DOHH2 (cell line): ENCODE measurements at regions not wholly inside any gene's neighbourhood (a gene's known extent, or its start where the extent isn't known, plus 50 kb on each side); places are given as distances from the start of the nearest gene placed in this dataset.

ENCODE experiments used
- EZH2phosphoT487 ChIP-seq: fragments of 200-600 bp; sonication (generic); IDR thresholded peaks from 2 replicates; pipeline ENCODE4 v1.6.1; 2017; ENCODE audit warnings: borderline replicate concordance, mild to moderate bottlenecking, antibody characterized with exemption, low read length, moderate library complexity, mixed read lengths
- TF ChIP-seq, protein P1 (sequence below): fragments of 200-600 bp; sonication (generic); IDR thresholded peaks from one replicate; pipeline ENCODE4 v1.5.1; 2014; ENCODE audit warnings: antibody characterized with exemption, mild to moderate bottlenecking, low read depth, low read length; ENCODE audit not compliant: poor library complexity, severe bottlenecking

- TF ChIP-seq, protein P1, sequence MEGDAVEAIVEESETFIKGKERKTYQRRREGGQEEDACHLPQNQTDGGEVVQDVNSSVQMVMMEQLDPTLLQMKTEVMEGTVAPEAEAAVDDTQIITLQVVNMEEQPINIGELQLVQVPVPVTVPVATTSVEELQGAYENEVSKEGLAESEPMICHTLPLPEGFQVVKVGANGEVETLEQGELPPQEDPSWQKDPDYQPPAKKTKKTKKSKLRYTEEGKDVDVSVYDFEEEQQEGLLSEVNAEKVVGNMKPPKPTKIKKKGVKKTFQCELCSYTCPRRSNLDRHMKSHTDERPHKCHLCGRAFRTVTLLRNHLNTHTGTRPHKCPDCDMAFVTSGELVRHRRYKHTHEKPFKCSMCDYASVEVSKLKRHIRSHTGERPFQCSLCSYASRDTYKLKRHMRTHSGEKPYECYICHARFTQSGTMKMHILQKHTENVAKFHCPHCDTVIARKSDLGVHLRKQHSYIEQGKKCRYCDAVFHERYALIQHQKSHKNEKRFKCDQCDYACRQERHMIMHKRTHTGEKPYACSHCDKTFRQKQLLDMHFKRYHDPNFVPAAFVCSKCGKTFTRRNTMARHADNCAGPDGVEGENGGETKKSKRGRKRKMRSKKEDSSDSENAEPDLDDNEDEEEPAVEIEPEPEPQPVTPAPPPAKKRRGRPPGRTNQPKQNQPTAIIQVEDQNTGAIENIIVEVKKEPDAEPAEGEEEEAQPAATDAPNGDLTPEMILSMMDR = no peak
- no peak for TF ChIP-seq EZH2phosphoT487
These were observed 379.1 kb upstream of the ATP5MC3 start for GRCh38 chr2:175560521-175561169.
